Right lobe of liver (tissue), 4 donors: ENCODE measurements at regions not wholly inside any gene's neighbourhood (a gene's known extent, or its start where the extent isn't known, plus 50 kb on each side); places are given as distances from the start of the nearest gene placed in this dataset.

Experiments
- CTCF ChIP-seq, 4 donors: fragments of 200-600 bp in 3 of 4; fragments of 450-650 bp in 1 of 4; IDR thresholded peaks; one replicate each; pipeline versions ENCODE4 v1.5.1 to v1.8.0; 2016 to 2022; ENCODE audit warnings: antibody characterized with exemption in 4 of 4, mild to moderate bottlenecking in 2 of 4
- POLR2A ChIP-seq: fragments of 450-650 bp; IDR thresholded peaks from one replicate; pipeline ENCODE4 v1.6.1; 2017; ENCODE audit warnings: antibody characterized with exemption, mild to moderate bottlenecking
- donor health status: DM: no; HTN: no; CAD: no.
- donor health status: DM: no; HTN: no; CAD: no.
- donor health status: DM: no; HTN: yes; CAD: no.

GRCh38 chr14:104247336-104248202, 109.2 kb downstream of the KIF26A start:
- no peak for TF ChIP-seq CTCF (IDR thresholded peaks at IDR 0.05)
- no peak for TF ChIP-seq POLR2A
